Body of pancreas (tissue), 4 donors: ENCODE measurements at regions not wholly inside any gene's neighbourhood (a gene's known extent, or its start where the extent isn't known, plus 50 kb on each side); places are given as distances from the start of the nearest gene placed in this dataset.

Source experiments
- ATAC-seq: fragments of 150-250 bp; one replicate; pipeline ENCODE4 v1.9.1; 2016
- DNase-seq, 4 donors: peaks; one replicate each; pipeline ENCODE4 v3.0.0-alpha.2; 2019
- H3K27ac ChIP-seq, 4 donors: fragments of 200-600 bp; sonication (generic); 1 replicate in 3 of 4; 2 replicates in 1 of 4; pipeline versions ENCODE4 v1.5.1 to v1.6.1; 2016 to 2019; ENCODE audit warnings: mild to moderate bottlenecking in 1 of 4, mixed read lengths in 1 of 4, moderate library complexity in 1 of 4
- H3K27me3 ChIP-seq, 2 donors: fragments of 200-600 bp; sonication (generic); one replicate each; pipeline ENCODE4 v1.6.0; 2016; ENCODE audit warnings: mild to moderate bottlenecking in 1 of 2
- H3K36me3 ChIP-seq, 2 donors: fragments of 200-600 bp; sonication (generic); replicated peaks in 1 of 2; 2 replicates each; pipeline ENCODE4 v1.5.1; 2016; ENCODE audit warnings: low read depth in 2 of 2; ENCODE audit not compliant: insufficient read depth in 1 of 2
- H3K4me1 ChIP-seq: fragments of 200-600 bp; sonication (generic); one replicate; pipeline ENCODE4 v1.6.0; 2016
- H3K4me3 ChIP-seq, 2 donors: fragments of 200-600 bp; sonication (generic); 1 replicate in 1 of 2; 2 replicates in 1 of 2; pipeline ENCODE4 v1.5.1; 2016 to 2019
- H3K9me3 ChIP-seq, 3 donors: fragments of 200-600 bp; sonication (generic); 1 replicate in 2 of 3; 2 replicates in 1 of 3; pipeline ENCODE4 v1.5.1; 2016
- POLR2A ChIP-seq, 3 donors: fragments of 450-650 bp; IDR thresholded peaks; one replicate each; pipeline ENCODE4 v1.6.1; 2016; ENCODE audit warnings: antibody characterized with exemption in 3 of 3, mild to moderate bottlenecking in 2 of 3
- WGBS, 2 donors: methylation state at CpG; one replicate each; pipeline ENCODE4 v1.1.5; 2017; 5-methylcytosine and 5-hydroxymethylcytosine counted together
- intact Hi-C: fragments of 100-400 bp; cut with DNase I; formaldehyde crosslinking; loops from one replicate; pipeline ENCODE4 v1.15.1; 2023
- TF ChIP-seq, protein P1 (sequence below), 7 experiments: fragments of 450-650 bp in 4 of 7; fragments of 200-600 bp in 3 of 7; sonication (generic) in 3 of 7; IDR thresholded peaks; one replicate each; pipeline ENCODE4 v1.5.1; 2016 to 2019; ENCODE audit warnings: antibody characterized with exemption in 7 of 7

DNA sequence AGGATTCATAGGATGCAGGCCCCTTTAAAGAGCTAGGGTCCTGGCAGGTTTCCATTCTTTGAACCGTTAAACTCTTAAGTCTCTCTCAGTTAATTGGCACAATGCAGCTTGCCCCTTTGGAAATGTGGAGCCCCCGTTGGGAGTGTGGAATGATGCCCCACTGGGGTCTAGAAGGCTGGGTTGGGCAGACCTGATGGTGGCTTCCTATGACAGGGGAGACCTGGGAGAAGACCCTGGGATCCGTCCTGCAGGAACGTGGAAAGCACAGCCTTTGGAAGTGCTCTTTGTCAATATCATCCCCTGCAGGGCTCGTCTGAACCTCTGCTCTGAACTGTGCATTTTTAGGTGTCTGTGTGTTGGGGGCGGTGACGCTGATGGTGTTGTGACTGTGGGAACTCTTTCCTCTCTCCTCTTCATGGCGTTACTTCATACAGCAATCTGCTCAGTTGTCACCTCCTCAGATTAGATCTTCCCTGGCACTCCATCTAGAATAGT lies 190.6 kb downstream of the MYCN start:
- H3K9me3 ChIP-seq, result no peaks in the 10 kb centered on the region
- TF ChIP-seq, protein P1, sequence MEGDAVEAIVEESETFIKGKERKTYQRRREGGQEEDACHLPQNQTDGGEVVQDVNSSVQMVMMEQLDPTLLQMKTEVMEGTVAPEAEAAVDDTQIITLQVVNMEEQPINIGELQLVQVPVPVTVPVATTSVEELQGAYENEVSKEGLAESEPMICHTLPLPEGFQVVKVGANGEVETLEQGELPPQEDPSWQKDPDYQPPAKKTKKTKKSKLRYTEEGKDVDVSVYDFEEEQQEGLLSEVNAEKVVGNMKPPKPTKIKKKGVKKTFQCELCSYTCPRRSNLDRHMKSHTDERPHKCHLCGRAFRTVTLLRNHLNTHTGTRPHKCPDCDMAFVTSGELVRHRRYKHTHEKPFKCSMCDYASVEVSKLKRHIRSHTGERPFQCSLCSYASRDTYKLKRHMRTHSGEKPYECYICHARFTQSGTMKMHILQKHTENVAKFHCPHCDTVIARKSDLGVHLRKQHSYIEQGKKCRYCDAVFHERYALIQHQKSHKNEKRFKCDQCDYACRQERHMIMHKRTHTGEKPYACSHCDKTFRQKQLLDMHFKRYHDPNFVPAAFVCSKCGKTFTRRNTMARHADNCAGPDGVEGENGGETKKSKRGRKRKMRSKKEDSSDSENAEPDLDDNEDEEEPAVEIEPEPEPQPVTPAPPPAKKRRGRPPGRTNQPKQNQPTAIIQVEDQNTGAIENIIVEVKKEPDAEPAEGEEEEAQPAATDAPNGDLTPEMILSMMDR (IDR thresholded peaks at IDR 0.05), result no peak
- no peak for TF ChIP-seq POLR2A (IDR thresholded peaks at IDR 0.05)
- ATAC-seq (no peak), DNase-seq (no peak)
- 58 to 70% methylated on average over 8 of the region's 8 CpGs for WGBS, 2 donors
- H3K4me3 ChIP-seq, result no peak overlapping the region
- no peak overlapping the region for H3K27ac ChIP-seq
- no peaks in the 10 kb centered on the region for H3K27me3 ChIP-seq
- intact Hi-C loops, result no loop called here
- H3K4me1 ChIP-seq, result no peaks in the 10 kb centered on the region
- no peaks in the 10 kb centered on the region for H3K36me3 ChIP-seq

- no peak for ATAC-seq
- Histone ChIP-seq H3K4me3 (no peak overlapping the region), H3K9me3 (no peaks in the 10 kb centered on the region), H3K36me3 (no peaks in the 10 kb centered on the region), H3K27ac (no peak overlapping the region), H3K27me3 (no peaks in the 10 kb centered on the region), H3K4me1 (no peaks in the 10 kb centered on the region)
- 74 to 75% methylated on average over 5 of the region's 5 CpGs for WGBS, 2 donors
- intact Hi-C loops, result no loop called here
- no peak for DNase-seq
- TF ChIP-seq POLR2A (IDR thresholded peaks at IDR 0.05), result no peak
- TF ChIP-seq, protein P1 (IDR thresholded peaks at IDR 0.05), result no peak
Observed at GRCh38 chr2:16130541-16130880, 190.2 kb downstream of the MYCN start.

- H3K36me3 ChIP-seq, result no peaks in the 10 kb centered on the region
- intact Hi-C loops, result no loop called here
- no peaks in the 10 kb centered on the region for H3K9me3 ChIP-seq
- no peak overlapping the region for H3K27ac ChIP-seq
- ATAC-seq, result no peak
- no peak for DNase-seq
- 76 to 80% methylated on average over 8 of the region's 8 CpGs for WGBS, 2 donors
- H3K27me3 ChIP-seq, result no peaks in the 10 kb centered on the region
- no peak overlapping the region for H3K4me3 ChIP-seq
- TF ChIP-seq, protein P1 (IDR thresholded peaks at IDR 0.05), result no peak
- TF ChIP-seq POLR2A (IDR thresholded peaks at IDR 0.05), result no peak
- no peaks in the 10 kb centered on the region for H3K4me1 ChIP-seq
Observed at GRCh38 chr2:16129716-16130540, 189.6 kb downstream of the MYCN start.

DNA sequence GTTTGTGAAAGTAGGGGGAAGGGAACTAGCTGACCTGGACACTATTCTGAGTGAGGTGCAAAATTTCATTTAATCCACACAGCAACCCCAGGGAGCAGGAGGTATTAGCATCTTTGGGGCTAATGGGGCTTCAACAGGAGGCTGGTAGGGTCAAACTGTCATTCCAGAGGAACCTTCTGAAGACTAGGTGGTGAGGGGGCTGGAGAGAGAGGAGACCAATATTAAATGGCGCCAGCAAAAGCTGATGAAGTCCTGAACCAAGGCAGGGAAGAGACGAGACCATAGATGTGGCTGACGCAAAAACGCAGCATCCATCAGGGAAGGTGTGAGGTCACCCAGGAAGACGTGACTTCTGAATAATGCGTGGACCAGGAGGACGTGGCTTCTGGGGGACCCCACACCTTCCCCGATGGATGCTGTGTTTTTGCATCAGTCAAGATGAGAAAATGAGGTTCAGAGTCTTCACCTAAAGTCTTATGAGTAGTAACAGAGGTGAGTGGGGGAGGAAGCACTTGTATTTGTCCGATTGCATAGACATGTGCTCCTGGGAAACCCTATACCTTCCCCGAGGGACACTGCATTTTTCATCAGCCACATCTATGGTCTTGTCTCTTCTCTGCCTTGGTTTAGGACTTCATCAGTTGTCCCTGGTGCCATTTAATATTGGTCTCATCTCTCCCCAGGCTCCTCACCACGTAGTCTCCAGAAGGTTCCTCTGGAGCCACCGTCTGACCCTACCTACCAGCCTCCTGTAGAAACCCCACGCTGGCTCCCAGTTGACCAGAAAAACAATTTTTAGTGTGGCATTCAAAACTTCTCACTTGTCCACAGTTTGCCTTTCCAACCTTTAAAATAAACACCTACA lies 188.6 kb downstream of the MYCN start:
- DNase-seq, result no peak
- TF ChIP-seq, protein P1 (IDR thresholded peaks at IDR 0.05), result no peak
- TF ChIP-seq POLR2A (IDR thresholded peaks at IDR 0.05), result no peak

More for the DNA sequence above, 188.6 kb downstream of the MYCN start:
- no peak overlapping the region for H3K4me3 ChIP-seq
- no peaks in the 10 kb centered on the region for H3K9me3 ChIP-seq
- ATAC-seq, result no peak
- intact Hi-C loops, result no loop called here
- no peaks in the 10 kb centered on the region for H3K27me3 ChIP-seq
- 75 to 82% methylated on average over 13 of the region's 13 CpGs for WGBS, 2 donors
- H3K27ac ChIP-seq, result no peak overlapping the region
- H3K36me3 ChIP-seq, result no peaks in the 10 kb centered on the region
- no peaks in the 10 kb centered on the region for H3K4me1 ChIP-seq
